ENCODE measurements at regions not wholly inside any gene's neighbourhood (a gene's known extent, or its start where the extent isn't known, plus 50 kb on each side); places are given as distances from the start of the nearest gene placed in this dataset.

DNA sequence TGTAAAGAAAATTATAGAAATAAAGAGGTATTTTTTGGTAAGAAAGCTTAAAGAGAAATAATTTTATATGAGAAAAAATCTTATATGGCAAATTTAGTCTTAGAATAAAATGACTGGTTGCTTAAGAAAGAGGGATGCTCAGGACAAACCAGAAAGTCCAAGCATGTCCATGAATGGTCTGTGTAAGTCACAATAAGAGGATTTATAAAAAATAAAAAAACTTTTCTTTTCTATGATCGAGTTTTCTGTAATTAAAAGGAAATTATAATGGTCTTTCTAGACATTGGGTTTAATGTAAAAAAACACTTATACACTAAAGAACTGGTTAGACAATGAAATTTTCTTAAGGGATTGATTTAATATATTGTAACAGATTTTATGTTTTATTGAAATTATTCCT lies 819.6 kb downstream of the TBC1D22A start:
- TF ChIP-seq, protein P1, sequence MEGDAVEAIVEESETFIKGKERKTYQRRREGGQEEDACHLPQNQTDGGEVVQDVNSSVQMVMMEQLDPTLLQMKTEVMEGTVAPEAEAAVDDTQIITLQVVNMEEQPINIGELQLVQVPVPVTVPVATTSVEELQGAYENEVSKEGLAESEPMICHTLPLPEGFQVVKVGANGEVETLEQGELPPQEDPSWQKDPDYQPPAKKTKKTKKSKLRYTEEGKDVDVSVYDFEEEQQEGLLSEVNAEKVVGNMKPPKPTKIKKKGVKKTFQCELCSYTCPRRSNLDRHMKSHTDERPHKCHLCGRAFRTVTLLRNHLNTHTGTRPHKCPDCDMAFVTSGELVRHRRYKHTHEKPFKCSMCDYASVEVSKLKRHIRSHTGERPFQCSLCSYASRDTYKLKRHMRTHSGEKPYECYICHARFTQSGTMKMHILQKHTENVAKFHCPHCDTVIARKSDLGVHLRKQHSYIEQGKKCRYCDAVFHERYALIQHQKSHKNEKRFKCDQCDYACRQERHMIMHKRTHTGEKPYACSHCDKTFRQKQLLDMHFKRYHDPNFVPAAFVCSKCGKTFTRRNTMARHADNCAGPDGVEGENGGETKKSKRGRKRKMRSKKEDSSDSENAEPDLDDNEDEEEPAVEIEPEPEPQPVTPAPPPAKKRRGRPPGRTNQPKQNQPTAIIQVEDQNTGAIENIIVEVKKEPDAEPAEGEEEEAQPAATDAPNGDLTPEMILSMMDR (IDR thresholded peaks at IDR 0.05) = no peak
- TF ChIP-seq POLR2A (IDR thresholded peaks at IDR 0.05) = no peak

Data from adrenal gland (tissue), 5 donors.